Mesothelial cell of epicardium (in vitro differentiated cells): ENCODE measurements at regions not wholly inside any gene's neighbourhood (a gene's known extent, or its start where the extent isn't known, plus 50 kb on each side); places are given as distances from the start of the nearest gene placed in this dataset.

ENCODE experiments used
- DNase-seq, 2 experiments: peaks; one replicate each; pipeline ENCODE4 v3.0.0; 2021; ENCODE audit warnings: low spot score in 2 of 2; ENCODE audit not compliant: unreplicated experiment in 2 of 2
- H3K27ac Mint-ChIP-seq: 2 replicates; pipeline ENCODE4 v1.8.0; 2021; ENCODE audit warnings: mixed read lengths
- H3K27me3 Mint-ChIP-seq: 2 replicates; pipeline ENCODE4 v1.8.0; 2021; ENCODE audit warnings: low read depth, mixed read lengths
- H3K36me3 Mint-ChIP-seq: 2 replicates; pipeline ENCODE4 v1.8.0; 2021; ENCODE audit warnings: mixed read lengths
- H3K4me1 Mint-ChIP-seq: 2 replicates; pipeline ENCODE4 v1.8.0; 2021; ENCODE audit warnings: mixed read lengths
- H3K4me3 Mint-ChIP-seq: 2 replicates; pipeline ENCODE4 v1.8.0; 2021; ENCODE audit warnings: mild to moderate bottlenecking, moderate library complexity, mixed read lengths
- H3K9me3 Mint-ChIP-seq: 2 replicates; pipeline ENCODE4 v1.8.0; 2021; ENCODE audit warnings: mixed read lengths
- CTCF ChIP-seq: fragments of 200-600 bp; sonication (generic); IDR thresholded peaks from one replicate; pipeline ENCODE4 v1.5.0; 2021; ENCODE audit warnings: antibody characterized with exemption; ENCODE audit not compliant: unreplicated experiment

- Mint-ChIP-seq H3K4me3 (no peak overlapping the region), H3K36me3 (peaks cover 4% of the 10 kb centered on the region), H3K4me1 (peaks cover 8% of the 10 kb centered on the region), H3K27ac (no peak overlapping the region), H3K9me3 (peaks cover 5% of the 10 kb centered on the region), H3K27me3 (peaks cover 35% of the 10 kb centered on the region)
- no peak for DNase-seq
- no peak for TF ChIP-seq CTCF
Observed at GRCh38 chr1:214979191-214979590, 103.3 kb upstream of the KCNK2 start.

- peaks cover 24% of the 10 kb centered on the region for H3K27me3 Mint-ChIP-seq
- H3K27ac Mint-ChIP-seq = no peak overlapping the region
- H3K4me3 Mint-ChIP-seq = no peak overlapping the region
- H3K36me3 Mint-ChIP-seq = peaks cover 5% of the 10 kb centered on the region
- TF ChIP-seq CTCF = no peak
- H3K4me1 Mint-ChIP-seq = peaks cover 8% of the 10 kb centered on the region
- no peak for DNase-seq
- peaks cover 7% of the 10 kb centered on the region for H3K9me3 Mint-ChIP-seq
Observed at GRCh38 chr1:214980921-214981320, 101.6 kb upstream of the KCNK2 start.

- no peak for DNase-seq
Observed at GRCh38 chr1:214983126-214983869, 99.2 kb upstream of the KCNK2 start.

GRCh38 chr1:214989341-214989740, 93.2 kb upstream of the KCNK2 start:
- Mint-ChIP-seq H3K4me3 (no peak overlapping the region), H3K4me1 (no peaks in the 10 kb centered on the region), H3K27me3 (peaks cover 35% of the 10 kb centered on the region), H3K9me3 (peaks cover under 1% of the 10 kb centered on the region), H3K27ac (no peak overlapping the region), H3K36me3 (no peaks in the 10 kb centered on the region)
- no peak for DNase-seq
- TF ChIP-seq CTCF = no peak

More at GRCh38 chr1:214983126-214983869, 99.2 kb upstream of the KCNK2 start:
- TF ChIP-seq CTCF = no peak
- peaks cover 5% of the 10 kb centered on the region for H3K36me3 Mint-ChIP-seq
- H3K4me3 Mint-ChIP-seq = no peak overlapping the region
- peaks cover 7% of the 10 kb centered on the region for H3K9me3 Mint-ChIP-seq
- peaks cover 5% of the 10 kb centered on the region for H3K4me1 Mint-ChIP-seq
- peaks cover 31% of the 10 kb centered on the region for H3K27me3 Mint-ChIP-seq
- H3K27ac Mint-ChIP-seq = no peak overlapping the region

GRCh38 chr1:214990619-214991018, 91.9 kb upstream of the KCNK2 start:
- H3K27ac Mint-ChIP-seq = no peak overlapping the region
- no peak for TF ChIP-seq CTCF
- H3K9me3 Mint-ChIP-seq = no peaks in the 10 kb centered on the region

More at GRCh38 chr1:214990619-214991018, 91.9 kb upstream of the KCNK2 start:
- Mint-ChIP-seq H3K4me1 (peaks cover 8% of the 10 kb centered on the region), H3K27me3 (peaks cover 35% of the 10 kb centered on the region), H3K36me3 (no peaks in the 10 kb centered on the region), H3K4me3 (no peak overlapping the region)
- no peak for DNase-seq
